NCI-H345 treated with DMSO at 0.1 percent for 48 hours (cell line): ENCODE measurements at regions not wholly inside any gene's neighbourhood (a gene's known extent, or its start where the extent isn't known, plus 50 kb on each side); places are given as distances from the start of the nearest gene placed in this dataset.

ENCODE experiments used
- DNase-seq: peaks from one replicate; lab custom pipeline; 2025; ENCODE audit not compliant: unreplicated experiment; lab: John Stamatoyannopoulos, UW

- no peak for DNase-seq
Measured at GRCh38 chr2:144163592-144163991, 356.3 kb downstream of the ZEB2 start.

- DNase-seq: no peak
Measured at GRCh38 chr2:144162652-144163051, 357.3 kb downstream of the ZEB2 start.

DNA sequence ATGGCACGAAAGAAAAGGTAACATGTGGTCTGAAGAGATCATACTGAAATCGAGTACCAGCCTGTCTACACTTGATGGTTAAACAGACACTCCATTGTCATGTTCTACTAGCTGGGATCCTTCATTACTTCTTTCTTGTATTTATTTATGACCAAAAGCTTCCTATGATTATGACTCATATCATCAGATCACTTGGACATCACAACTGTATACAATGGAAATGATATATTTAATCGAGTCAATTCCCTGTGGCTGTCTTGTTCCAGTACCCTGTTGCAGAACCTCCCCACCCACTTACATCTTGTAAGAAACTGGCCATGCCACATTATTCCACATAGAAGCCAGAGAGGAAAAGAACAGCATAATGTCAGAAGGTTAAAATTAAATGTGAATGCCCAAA, 358.9 kb downstream of the ZEB2 start:
- no peak for DNase-seq

DNA sequence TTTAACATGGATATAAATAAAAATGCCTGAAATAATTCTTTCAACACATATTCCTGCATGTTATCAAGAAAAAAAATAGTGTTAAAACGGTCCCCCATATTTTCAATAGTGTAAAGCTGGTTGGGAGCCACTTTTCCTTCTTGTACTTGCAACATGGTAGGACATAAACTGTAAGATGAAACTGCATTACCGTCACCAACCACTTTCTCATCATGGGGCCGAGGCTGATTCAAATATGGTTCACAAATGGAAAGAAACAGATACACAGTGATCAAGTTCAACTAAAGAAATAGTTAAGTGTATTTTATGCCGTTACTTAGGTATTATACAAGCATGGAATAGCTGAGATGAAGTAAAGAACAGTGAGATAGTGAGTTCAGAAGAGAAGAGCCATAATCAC, 360.7 kb downstream of the ZEB2 start:
- no peak for DNase-seq

- DNase-seq: no peak
Measured at GRCh38 chr2:144158096-144158495, 361.8 kb downstream of the ZEB2 start.

GRCh38 chr2:144156736-144157640, 362.9 kb downstream of the ZEB2 start:
- no peak for DNase-seq

- DNase-seq: no peak
Measured at GRCh38 chr2:144154205-144154604, 365.7 kb downstream of the ZEB2 start.

- no peak for DNase-seq
Measured at GRCh38 chr2:144152817-144153271, 367.1 kb downstream of the ZEB2 start.

- no peak for DNase-seq
Measured at GRCh38 chr2:144151851-144152250, 368.1 kb downstream of the ZEB2 start.

GRCh38 chr2:144151405-144151804, 368.5 kb downstream of the ZEB2 start:
- DNase-seq: no peak

DNA sequence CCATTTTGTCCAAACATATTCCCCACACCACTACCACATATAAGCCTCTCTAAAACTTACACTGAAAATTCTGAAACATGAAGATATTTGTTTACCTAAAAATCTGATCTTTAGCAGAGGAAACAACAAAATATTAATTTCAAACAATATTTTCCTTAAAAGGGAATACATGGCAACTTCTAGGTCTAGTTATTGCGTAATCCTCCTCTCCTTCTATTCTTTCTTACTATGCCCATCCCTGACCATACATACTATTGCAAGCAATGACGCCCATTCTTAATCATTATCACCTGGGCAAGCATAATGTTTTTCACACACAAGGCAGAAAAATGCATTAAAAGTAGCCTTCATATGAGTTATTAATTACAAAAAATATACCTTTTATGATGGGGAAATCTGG, 372.6 kb downstream of the ZEB2 start:
- no peak for DNase-seq

- no peak for DNase-seq
Measured at GRCh38 chr2:144146876-144147275, 373.0 kb downstream of the ZEB2 start.

DNA sequence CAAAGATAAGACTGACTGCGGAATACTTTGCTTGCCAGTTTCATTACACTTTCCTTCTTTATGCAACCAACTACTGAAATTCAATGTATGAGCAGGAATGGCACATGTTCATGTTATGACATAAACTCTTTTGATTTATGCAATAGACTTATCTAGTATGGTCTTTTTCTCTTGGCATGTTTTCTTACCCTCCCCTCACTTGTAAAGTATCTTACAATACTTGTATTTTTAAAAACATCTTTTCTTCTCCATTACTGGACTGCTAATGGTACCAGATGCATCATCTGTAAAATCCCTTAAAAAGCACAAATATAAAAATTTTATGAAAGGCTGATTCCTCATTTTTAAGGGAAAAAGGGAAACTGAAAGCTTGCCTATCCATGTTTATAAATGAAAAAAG, 373.8 kb downstream of the ZEB2 start:
- no peak for DNase-seq

- no peak for DNase-seq
Measured at GRCh38 chr2:144143294-144144151, 376.4 kb downstream of the ZEB2 start.

- DNase-seq: no peak
Measured at GRCh38 chr2:144140891-144141290, 379.0 kb downstream of the ZEB2 start.

DNA sequence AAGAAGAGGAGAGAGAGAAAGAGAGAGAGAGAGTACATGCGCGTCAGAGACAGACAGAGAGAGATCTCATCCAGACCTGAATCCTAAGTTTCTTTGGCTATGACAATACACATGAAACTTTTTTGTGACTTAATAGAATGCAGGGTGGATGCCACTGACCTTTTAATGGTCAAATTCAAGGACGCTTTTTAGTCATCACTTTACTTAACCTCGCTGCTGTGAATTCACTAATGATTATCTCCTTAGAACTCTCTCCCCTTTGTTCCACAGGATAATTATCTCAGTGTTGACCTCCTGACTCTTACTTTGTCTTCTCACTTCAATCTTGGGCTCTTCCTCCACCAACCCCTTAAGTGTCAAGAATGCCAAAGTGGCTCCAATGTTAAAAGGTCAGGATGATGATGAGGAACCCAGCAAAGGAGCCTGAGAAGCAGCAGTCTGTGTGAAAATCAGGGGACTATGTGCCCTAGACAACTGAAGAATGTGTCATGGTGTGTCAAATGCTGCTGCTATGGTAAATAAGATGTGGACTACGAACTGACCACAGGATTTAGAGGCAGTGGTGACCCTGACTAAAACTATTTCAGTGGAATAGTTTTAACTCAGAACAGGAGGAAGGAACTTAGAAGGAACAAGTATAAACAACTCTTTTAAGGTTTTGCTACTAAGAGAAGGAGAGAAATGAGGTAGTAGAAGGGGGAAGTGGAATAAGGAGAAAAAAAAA, 382.1 kb downstream of the ZEB2 start:
- no peak for DNase-seq

GRCh38 chr2:144137272-144137671, 382.6 kb downstream of the ZEB2 start:
- no peak for DNase-seq

DNA sequence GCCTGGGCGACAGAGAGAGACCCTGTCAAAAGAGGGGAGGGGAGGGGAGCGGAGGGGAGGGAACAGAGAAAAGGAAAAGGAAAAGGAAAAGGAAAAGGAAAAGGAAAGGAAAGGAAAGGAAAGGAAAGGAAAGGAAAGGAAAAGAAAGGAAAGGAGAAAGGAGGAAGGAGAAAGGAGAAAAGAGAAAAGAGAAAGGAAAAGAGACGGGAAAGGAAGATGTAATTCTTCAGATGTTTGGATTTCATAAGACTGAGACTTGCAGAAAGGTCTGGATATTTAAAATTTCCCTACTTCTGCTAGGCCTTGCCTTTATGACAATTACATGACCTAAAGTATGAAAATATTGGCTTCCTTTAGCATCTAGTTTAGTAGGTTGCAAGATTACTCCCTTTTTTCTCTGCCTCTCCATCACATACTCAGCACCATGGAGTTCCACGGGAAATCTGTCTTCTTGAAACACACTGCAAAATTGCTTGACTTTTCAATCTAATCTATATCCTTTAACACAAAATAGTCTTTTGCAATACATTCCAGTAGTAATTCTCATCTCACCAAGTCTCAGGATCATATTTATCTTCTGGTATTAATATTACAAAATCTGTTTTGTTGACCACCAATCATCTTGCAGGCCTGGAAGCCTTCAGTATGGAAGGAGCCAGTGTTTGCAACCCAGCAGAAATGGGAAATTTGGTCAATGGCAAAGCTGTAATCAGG, 383.5 kb downstream of the ZEB2 start:
- DNase-seq: no peak

GRCh38 chr2:144133936-144134665, 385.8 kb downstream of the ZEB2 start:
- no peak for DNase-seq

DNA sequence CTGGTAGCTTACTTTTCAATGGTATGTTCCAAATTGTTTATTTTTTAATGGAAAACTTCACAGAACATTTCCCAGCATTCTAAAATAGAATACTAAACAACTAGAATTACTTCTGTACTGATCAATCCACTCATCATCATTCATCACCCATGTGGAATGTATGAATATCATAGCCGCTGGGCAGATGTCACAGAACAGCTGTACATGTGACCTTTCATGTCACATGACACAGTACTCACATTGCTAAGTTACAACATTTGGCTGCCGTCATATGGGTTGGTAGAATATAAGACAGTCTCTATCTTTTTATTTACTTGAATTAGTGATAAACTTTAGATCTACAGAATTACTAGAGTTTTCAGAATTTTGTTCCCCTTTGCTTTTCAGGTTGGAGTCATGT, 387.6 kb downstream of the ZEB2 start:
- DNase-seq: no peak
